ENCODE measurements at regions not wholly inside any gene's neighbourhood (a gene's known extent, or its start where the extent isn't known, plus 50 kb on each side); places are given as distances from the start of the nearest gene placed in this dataset.

- no peak for TF ChIP-seq POLR2A (IDR thresholded peaks at IDR 0.05)
- TF ChIP-seq CTCF (IDR thresholded peaks at IDR 0.05 in 4 of 5, conservative IDR thresholded peaks at IDR 0.05 in 1 of 5) = no peak
Measured at GRCh38 chr5:171641891-171642290, 143.7 kb upstream of the SMIM23 start.

Measured in gastrocnemius medialis (tissue), 4 donors.